CD8-positive, alpha-beta memory T cell (primary cell): ENCODE measurements at regions not wholly inside any gene's neighbourhood (a gene's known extent, or its start where the extent isn't known, plus 50 kb on each side); places are given as distances from the start of the nearest gene placed in this dataset.

ENCODE experiments used
- CTCF ChIA-PET: fragments of 350-600 bp; sonication (Branson Sonifier 250); formaldehyde crosslinking; loops from one replicate; lab custom pipeline; 2021; ENCODE audit warnings: antibody characterized with exemption; lab: Charles Lee
- POLR2A ChIA-PET: fragments of 350-600 bp; sonication (Branson Sonifier 250); formaldehyde crosslinking; loops from one replicate; lab custom pipeline; 2021; ENCODE audit warnings: antibody characterized with exemption; lab: Charles Lee
- DNase-seq, 5 donors: peaks; one replicate each; pipeline versions ENCODE4 v3.0.0 to v3.0.0-alpha.2; 2020 to 2022; ENCODE audit warnings: mixed read lengths in 1 of 5
- H3K27ac ChIP-seq: one replicate; pipeline ENCODE4 v1.7.0; 2013; ENCODE audit warnings: low read depth, mild to moderate bottlenecking, low read length, moderate library complexity
- H3K27me3 ChIP-seq: 2 replicates; pipeline ENCODE4 v1.7.0; 2013; ENCODE audit warnings: low read length, mild to moderate bottlenecking; ENCODE audit not compliant: insufficient read depth, poor library complexity, severe bottlenecking
- H3K36me3 ChIP-seq: 2 replicates; pipeline ENCODE4 v1.7.0; 2013; ENCODE audit warnings: mild to moderate bottlenecking, low read length, moderate library complexity; ENCODE audit not compliant: insufficient read depth
- H3K4me1 ChIP-seq: 2 replicates; pipeline ENCODE4 v1.7.0; 2013; ENCODE audit warnings: mild to moderate bottlenecking, low read length, moderate library complexity; ENCODE audit not compliant: insufficient read depth
- H3K4me3 ChIP-seq: 2 replicates; pipeline ENCODE4 v1.7.0; 2013; ENCODE audit warnings: mild to moderate bottlenecking, low read length
- H3K9me3 ChIP-seq: 2 replicates; pipeline ENCODE4 v1.7.0; 2013; ENCODE audit warnings: mild to moderate bottlenecking, low read length
- H3K27ac Mint-ChIP-seq, 8 donors: one replicate each; pipeline ENCODE4 v1.8.0; 2020 to 2021; ENCODE audit warnings: mixed read lengths in 8 of 8, mild to moderate bottlenecking in 6 of 8, inconsistent platforms in 3 of 8, moderate library complexity in 3 of 8
- H3K27me3 Mint-ChIP-seq, 2 donors: one replicate each; pipeline ENCODE4 v1.8.0; 2020 to 2021; ENCODE audit warnings: mixed read lengths in 2 of 2, mild to moderate bottlenecking in 1 of 2, moderate library complexity in 1 of 2
- H3K36me3 Mint-ChIP-seq, 3 donors: one replicate each; pipeline ENCODE4 v1.8.0; 2020 to 2021; ENCODE audit warnings: mixed read lengths in 3 of 3, inconsistent platforms in 1 of 3, mild to moderate bottlenecking in 1 of 3
- H3K4me1 Mint-ChIP-seq, 3 donors: one replicate each; pipeline ENCODE4 v1.8.0; 2020 to 2021; ENCODE audit warnings: mixed read lengths in 3 of 3, inconsistent platforms in 1 of 3, mild to moderate bottlenecking in 1 of 3
- H3K4me3 Mint-ChIP-seq, 7 donors: one replicate each; pipeline ENCODE4 v1.8.0; 2020 to 2021; ENCODE audit warnings: mixed read lengths in 7 of 7, mild to moderate bottlenecking in 6 of 7, moderate library complexity in 4 of 7, inconsistent platforms in 2 of 7
- H3K9me3 Mint-ChIP-seq, 5 donors: one replicate each; pipeline ENCODE4 v1.8.0; 2020 to 2022; ENCODE audit warnings: mixed read lengths in 5 of 5, mild to moderate bottlenecking in 3 of 5, moderate library complexity in 2 of 5, inconsistent platforms in 1 of 5

- Histone ChIP-seq H3K27me3 (no peaks in the 10 kb centered on the region), H3K4me1 (no peaks in the 10 kb centered on the region), H3K27ac (no peak overlapping the region), H3K4me3 (no peak overlapping the region), H3K9me3 (peaks cover 7% of the 10 kb centered on the region), H3K36me3 (no peaks in the 10 kb centered on the region)
- CTCF ChIA-PET: no interaction called here
- no peak for DNase-seq
- no peaks in the 10 kb centered on the region for H3K27me3 Mint-ChIP-seq
- no peak overlapping the region for H3K4me3 Mint-ChIP-seq
- H3K36me3 Mint-ChIP-seq: no peaks in the 10 kb centered on the region
- POLR2A ChIA-PET: no interaction called here
- peaks cover 13 to 36% (median 17%) of the 10 kb centered on the region in 5 donors for H3K9me3 Mint-ChIP-seq
- no peak overlapping the region for H3K27ac Mint-ChIP-seq
- H3K4me1 Mint-ChIP-seq: no peaks in the 10 kb centered on the region
Measured at GRCh38 chr9:10703139-10703538, 90.3 kb upstream of the PTPRD start.

DNA sequence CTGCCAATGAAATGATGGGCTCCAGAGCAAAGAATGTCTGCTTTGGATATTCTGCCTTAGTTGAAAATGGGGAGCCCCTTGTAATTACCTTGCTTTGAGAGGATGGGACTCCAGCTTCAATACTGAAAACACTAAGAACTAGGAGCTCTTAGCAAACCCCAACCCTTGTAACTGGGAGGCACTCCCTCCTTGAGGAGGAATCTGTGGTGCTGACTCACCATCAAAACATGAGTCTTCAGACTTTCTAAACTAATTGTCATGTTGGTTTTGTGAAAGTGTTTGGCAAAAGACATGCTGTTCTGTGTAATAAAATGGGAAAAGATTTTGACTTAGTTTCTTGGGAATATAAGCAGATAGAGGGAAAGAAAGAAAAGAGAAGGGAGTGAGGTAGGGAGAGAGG, 91.9 kb upstream of the PTPRD start:
- Mint-ChIP-seq H3K4me3 (no peak overlapping the region), H3K36me3 (no peaks in the 10 kb centered on the region), H3K4me1 (no peaks in the 10 kb centered on the region), H3K27ac (no peak overlapping the region), H3K9me3 (peaks cover 13 to 30% (median 16%) of the 10 kb centered on the region in 5 donors), H3K27me3 (no peaks in the 10 kb centered on the region)
- H3K9me3 ChIP-seq: peaks cover 7% of the 10 kb centered on the region
- no peaks in the 10 kb centered on the region for H3K36me3 ChIP-seq
- no peaks in the 10 kb centered on the region for H3K27me3 ChIP-seq
- ChIA-PET POLR2A (no interaction called here), CTCF (no interaction called here)
- no peak overlapping the region for H3K4me3 ChIP-seq
- no peaks in the 10 kb centered on the region for H3K4me1 ChIP-seq
- no peak overlapping the region for H3K27ac ChIP-seq
- no peak for DNase-seq

GRCh38 chr9:10705383-10705782, 92.6 kb upstream of the PTPRD start:
- H3K4me3 ChIP-seq: no peak overlapping the region
- H3K9me3 ChIP-seq: peaks cover 7% of the 10 kb centered on the region
- Mint-ChIP-seq H3K4me1 (no peaks in the 10 kb centered on the region), H3K4me3 (no peak overlapping the region), H3K9me3 (peaks cover 14 to 27% (median 15%) of the 10 kb centered on the region in 5 donors), H3K27me3 (no peaks in the 10 kb centered on the region), H3K27ac (no peak overlapping the region), H3K36me3 (no peaks in the 10 kb centered on the region)
- no peaks in the 10 kb centered on the region for H3K4me1 ChIP-seq
- no peak for DNase-seq
- CTCF ChIA-PET: no interaction called here
- POLR2A ChIA-PET: no interaction called here
- H3K27me3 ChIP-seq: no peaks in the 10 kb centered on the region
- no peaks in the 10 kb centered on the region for H3K36me3 ChIP-seq
- H3K27ac ChIP-seq: no peak overlapping the region

DNA sequence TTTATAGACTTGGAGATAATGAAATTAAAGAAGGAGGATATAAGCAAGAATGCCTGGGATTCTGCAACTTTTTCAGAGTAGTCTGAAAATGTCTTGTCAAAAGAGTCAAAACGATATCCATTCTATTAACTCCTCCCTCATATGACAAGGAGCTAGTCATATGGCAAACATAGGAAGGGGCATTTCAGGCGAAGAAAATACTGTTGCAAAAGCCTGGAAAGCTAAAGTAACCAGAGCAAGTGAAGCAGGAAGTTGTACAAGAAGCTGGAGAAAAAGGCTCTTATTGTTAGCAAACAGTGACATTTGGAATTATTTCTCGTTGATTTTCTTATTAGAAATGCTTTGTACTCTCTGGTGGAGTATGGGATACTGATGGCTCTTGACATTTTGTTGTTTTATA, 94.0 kb upstream of the PTPRD start:
- Histone ChIP-seq H3K4me3 (no peak overlapping the region), H3K36me3 (no peaks in the 10 kb centered on the region), H3K4me1 (no peaks in the 10 kb centered on the region), H3K27ac (no peak overlapping the region), H3K9me3 (peaks cover 7% of the 10 kb centered on the region), H3K27me3 (no peaks in the 10 kb centered on the region)
- H3K9me3 Mint-ChIP-seq: peaks cover 13 to 22% (median 15%) of the 10 kb centered on the region in 5 donors
- H3K27me3 Mint-ChIP-seq: no peaks in the 10 kb centered on the region
- H3K27ac Mint-ChIP-seq: no peak overlapping the region
- ChIA-PET CTCF (no interaction called here), POLR2A (no interaction called here)
- no peak overlapping the region for H3K4me3 Mint-ChIP-seq
- H3K4me1 Mint-ChIP-seq: no peaks in the 10 kb centered on the region
- H3K36me3 Mint-ChIP-seq: no peaks in the 10 kb centered on the region
- no peak for DNase-seq

DNA sequence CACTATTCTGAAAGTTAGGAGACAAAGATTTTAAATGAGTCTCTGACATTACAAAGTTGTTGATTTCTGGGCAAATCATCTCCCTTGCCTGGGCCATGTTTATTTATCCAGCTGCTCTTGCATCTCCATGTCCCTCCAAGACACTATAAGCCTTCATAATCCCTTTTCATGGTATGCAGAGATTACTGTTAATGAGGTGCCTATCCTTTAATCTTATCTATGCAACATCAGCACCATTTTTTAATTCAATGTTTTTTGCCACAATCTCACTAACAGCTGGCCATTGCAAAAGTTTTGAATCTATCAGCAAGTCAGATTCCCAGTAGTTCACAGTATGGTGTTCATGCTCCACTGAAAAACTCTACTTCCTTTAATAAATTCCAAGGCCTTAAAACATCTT, 108.5 kb upstream of the PTPRD start:
- Histone ChIP-seq H3K9me3 (no peaks in the 10 kb centered on the region), H3K36me3 (no peaks in the 10 kb centered on the region), H3K27ac (no peak overlapping the region), H3K4me1 (no peaks in the 10 kb centered on the region), H3K4me3 (no peak overlapping the region), H3K27me3 (no peaks in the 10 kb centered on the region)
- H3K36me3 Mint-ChIP-seq: no peaks in the 10 kb centered on the region
- peaks cover 0 to 20% (median 12%) of the 10 kb centered on the region in 5 donors for H3K9me3 Mint-ChIP-seq
- POLR2A ChIA-PET: no interaction called here
- no peak for DNase-seq
- CTCF ChIA-PET: no interaction called here
- no peak overlapping the region for H3K27ac Mint-ChIP-seq
- H3K4me1 Mint-ChIP-seq: no peaks in the 10 kb centered on the region
- H3K27me3 Mint-ChIP-seq: peaks cover 0 to 1% of the 10 kb centered on the region in 2 donors
- no peak overlapping the region for H3K4me3 Mint-ChIP-seq

- H3K27me3 Mint-ChIP-seq: no peaks in the 10 kb centered on the region
- H3K27me3 ChIP-seq: no peaks in the 10 kb centered on the region
- no peaks in the 10 kb centered on the region for H3K9me3 ChIP-seq
- H3K4me3 ChIP-seq: no peak overlapping the region
- no peaks in the 10 kb centered on the region for H3K4me1 ChIP-seq
- no peaks in the 10 kb centered on the region for H3K36me3 ChIP-seq
- no peak overlapping the region for H3K4me3 Mint-ChIP-seq
- ChIA-PET CTCF (no interaction called here), POLR2A (no interaction called here)
- no peaks in the 10 kb centered on the region for H3K36me3 Mint-ChIP-seq
- H3K27ac ChIP-seq: no peak overlapping the region
- H3K27ac Mint-ChIP-seq: no peak overlapping the region
- H3K9me3 Mint-ChIP-seq: peaks cover 1 to 22% (median 17%) of the 10 kb centered on the region in 5 donors
- no peak for DNase-seq
- no peaks in the 10 kb centered on the region for H3K4me1 Mint-ChIP-seq
Measured at GRCh38 chr9:10729213-10729612, 116.4 kb upstream of the PTPRD start.

GRCh38 chr9:10744669-10745068, 131.9 kb upstream of the PTPRD start:
- H3K4me3 Mint-ChIP-seq: no peak overlapping the region
- CTCF ChIA-PET: no interaction called here

DNA sequence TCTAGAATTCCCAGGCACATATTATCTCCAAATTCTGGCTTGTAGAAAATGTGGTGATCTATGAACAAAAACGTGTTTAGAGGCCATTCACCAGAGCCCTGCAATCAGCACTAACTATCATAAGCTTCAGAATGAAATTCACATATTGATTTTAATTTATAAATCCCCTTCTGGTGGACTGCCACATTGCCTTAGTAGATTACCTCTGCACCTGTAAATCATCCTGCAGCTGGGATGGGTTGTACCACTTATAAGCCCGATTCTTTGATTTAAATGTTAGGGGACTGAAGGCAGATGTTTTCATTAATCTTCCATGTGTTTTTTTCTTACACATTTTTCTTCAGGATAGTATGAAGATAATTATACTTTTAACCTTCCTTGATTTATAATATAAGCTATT, 140.7 kb upstream of the PTPRD start:
- Histone ChIP-seq H3K9me3 (no peaks in the 10 kb centered on the region), H3K4me1 (no peaks in the 10 kb centered on the region), H3K36me3 (no peaks in the 10 kb centered on the region), H3K27me3 (no peaks in the 10 kb centered on the region), H3K27ac (no peak overlapping the region), H3K4me3 (no peak overlapping the region)
- no peak for DNase-seq
- ChIA-PET CTCF (no interaction called here), POLR2A (no interaction called here)
- no peak overlapping the region for H3K4me3 Mint-ChIP-seq
- no peaks in the 10 kb centered on the region for H3K4me1 Mint-ChIP-seq
- peaks cover 14 to 31% (median 20%) of the 10 kb centered on the region in 5 donors for H3K9me3 Mint-ChIP-seq
- no peak overlapping the region for H3K27ac Mint-ChIP-seq
- H3K36me3 Mint-ChIP-seq: no peaks in the 10 kb centered on the region
- no peaks in the 10 kb centered on the region for H3K27me3 Mint-ChIP-seq

More at GRCh38 chr9:10744669-10745068, 131.9 kb upstream of the PTPRD start:
- H3K27ac Mint-ChIP-seq: no peak overlapping the region
- no peaks in the 10 kb centered on the region for H3K4me1 ChIP-seq
- H3K36me3 ChIP-seq: no peaks in the 10 kb centered on the region
- no peaks in the 10 kb centered on the region for H3K27me3 ChIP-seq
- peaks cover 12 to 37% (median 22%) of the 10 kb centered on the region in 5 donors for H3K9me3 Mint-ChIP-seq
- no peaks in the 10 kb centered on the region for H3K36me3 Mint-ChIP-seq
- DNase-seq: no peak
- no peak overlapping the region for H3K4me3 ChIP-seq
- H3K27ac ChIP-seq: no peak overlapping the region
- H3K4me1 Mint-ChIP-seq: no peaks in the 10 kb centered on the region
- no peaks in the 10 kb centered on the region for H3K27me3 Mint-ChIP-seq
- POLR2A ChIA-PET: no interaction called here
- H3K9me3 ChIP-seq: no peaks in the 10 kb centered on the region

DNA sequence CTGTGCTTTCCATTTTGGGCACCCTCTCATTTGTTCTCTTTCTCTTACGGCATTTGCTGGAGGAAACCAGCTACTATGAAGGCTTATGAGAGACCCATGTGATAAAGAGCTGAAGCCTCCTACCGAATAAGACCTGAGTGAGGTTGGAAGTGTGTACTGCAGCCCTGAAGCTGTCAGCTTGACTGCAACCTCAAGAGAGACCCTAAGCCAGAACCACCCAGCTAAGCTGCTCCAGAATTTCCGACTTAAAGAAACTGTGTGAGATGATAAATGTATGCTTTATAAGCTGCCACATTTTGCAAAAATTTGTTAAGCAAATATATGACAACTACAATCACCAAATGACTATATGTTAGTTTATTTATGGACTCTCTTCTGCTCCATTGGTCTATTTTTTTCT, 151.7 kb upstream of the PTPRD start:
- Mint-ChIP-seq H3K9me3 (peaks cover 8 to 28% (median 17%) of the 10 kb centered on the region in 5 donors), H3K36me3 (no peaks in the 10 kb centered on the region), H3K27me3 (no peaks in the 10 kb centered on the region), H3K4me3 (no peak overlapping the region), H3K4me1 (no peaks in the 10 kb centered on the region), H3K27ac (no peak overlapping the region)
- no peak for DNase-seq
- H3K9me3 ChIP-seq: no peaks in the 10 kb centered on the region
- ChIA-PET POLR2A (no interaction called here), CTCF (no interaction called here)
- no peaks in the 10 kb centered on the region for H3K4me1 ChIP-seq
- H3K36me3 ChIP-seq: no peaks in the 10 kb centered on the region
- no peak overlapping the region for H3K4me3 ChIP-seq
- no peaks in the 10 kb centered on the region for H3K27me3 ChIP-seq
- no peak overlapping the region for H3K27ac ChIP-seq
